IMR-90 (cell line): ENCODE measurements at regions not wholly inside any gene's neighbourhood (a gene's known extent, or its start where the extent isn't known, plus 50 kb on each side); places are given as distances from the start of the nearest gene placed in this dataset.

Experiments
- ATAC-seq: fragments of 200-7000 bp; cut with Tn5 transposase; 2 replicates; pipeline ENCODE4 v1.9.1; 2020; ENCODE audit warnings: low read depth, mild to moderate bottlenecking, moderate library complexity
- BruUV-seq: library from RNA; stranded (reverse); fragments of 400-500 nt; replicated peaks from 2 replicates; lab custom pipeline; 2021; lab: Mats Ljungman, UMichigan
- CTCF ChIA-PET: fragments of 300-600 bp; formaldehyde crosslinking; extraction: SDS; loops from one replicate; lab custom pipeline; 2021; ENCODE audit warnings: antibody characterized with exemption; lab: Yijun Ruan, JAX
- POLR2A ChIA-PET: fragments of 300-600 bp; sonication (Branson Sonifier 250); formaldehyde crosslinking; loops from one replicate; lab custom pipeline; 2022; ENCODE audit warnings: antibody characterized with exemption; ENCODE audit not compliant: unreplicated experiment; lab: Charles Lee
- DNase-seq: peaks from one replicate; pipeline ENCODE4 v3.0.0; 2013
- H2AFZ ChIP-seq: replicated peaks from 2 replicates; pipeline ENCODE3; 2013; ENCODE audit warnings: low read length, mild to moderate bottlenecking; ENCODE audit not compliant: poor library complexity
- H2AK5ac ChIP-seq: 2 replicates; pipeline ENCODE4 v1.6.1; 2013; ENCODE audit warnings: low read depth, low read length, inconsistent platforms
- H2AK9ac ChIP-seq: replicated peaks from 2 replicates; pipeline ENCODE3; 2013; ENCODE audit warnings: mild to moderate bottlenecking, low read depth, low read length, moderate library complexity; ENCODE audit not compliant: poor library complexity
- H2BK120ac ChIP-seq: 2 replicates; pipeline ENCODE4 v1.6.1; 2013; ENCODE audit warnings: low read depth, low read length, inconsistent platforms
- H2BK15ac ChIP-seq: 3 replicates; pipeline ENCODE4 v1.6.1; 2013; ENCODE audit warnings: low read depth, low read length, inconsistent platforms
- H2BK20ac ChIP-seq: 2 replicates; pipeline ENCODE4 v1.6.1; 2013; ENCODE audit warnings: low read depth, mild to moderate bottlenecking, inconsistent platforms, low read length, moderate library complexity
- H2BK5ac ChIP-seq: 2 replicates; pipeline ENCODE4 v1.6.1; 2013; ENCODE audit warnings: mild to moderate bottlenecking, low read depth, low read length, inconsistent platforms; ENCODE audit not compliant: poor library complexity, severe bottlenecking
- H3K14ac ChIP-seq: replicated peaks from 2 replicates; pipeline ENCODE4 v1.6.1; 2013; ENCODE audit warnings: low read depth, low read length, inconsistent platforms
- H3K18ac ChIP-seq: 2 replicates; pipeline ENCODE4 v1.6.1; 2013; ENCODE audit warnings: low read depth, low read length, control low read depth
- H3K23ac ChIP-seq: 2 replicates; pipeline ENCODE4 v1.6.1; 2013; ENCODE audit warnings: low read depth, low read length, inconsistent platforms
- H3K27ac ChIP-seq: 2 replicates; pipeline ENCODE4 v1.5.1; 2013; ENCODE audit warnings: mild to moderate bottlenecking, control low read depth, low read length; ENCODE audit not compliant: insufficient read depth
- H3K27me3 ChIP-seq: 2 replicates; pipeline ENCODE4 v1.6.1; 2013; ENCODE audit warnings: low read length; ENCODE audit not compliant: control insufficient read depth, insufficient read depth
- H3K36me3 ChIP-seq: 2 replicates; pipeline ENCODE4 v1.6.1; 2013; ENCODE audit warnings: low read length, mixed read lengths; ENCODE audit not compliant: control insufficient read depth, insufficient read depth
- H3K4ac ChIP-seq: 2 replicates; pipeline ENCODE4 v1.6.1; 2013; ENCODE audit warnings: low read depth, low read length, inconsistent platforms
- H3K4me1 ChIP-seq: 2 replicates; pipeline ENCODE4 v1.6.1; 2013; ENCODE audit warnings: low read length, mixed read lengths; ENCODE audit not compliant: control insufficient read depth, insufficient read depth
- H3K4me2 ChIP-seq: 2 replicates; pipeline ENCODE4 v1.6.1; 2013; ENCODE audit warnings: low read depth, mild to moderate bottlenecking, control low read depth, low read length, moderate library complexity
- H3K4me3 ChIP-seq: 2 replicates; pipeline ENCODE4 v1.5.1; 2013; ENCODE audit warnings: low read depth, mild to moderate bottlenecking, control low read depth, low read length, moderate library complexity; ENCODE audit not compliant: insufficient read depth
- H3K56ac ChIP-seq: 2 replicates; pipeline ENCODE4 v1.6.1; 2013; ENCODE audit warnings: low read length, inconsistent platforms; ENCODE audit not compliant: insufficient read depth; ENCODE audit errors: extremely low read depth
- H3K79me1 ChIP-seq, 2 experiments: 2 replicates each; pipeline ENCODE4 v1.6.1; 2013; ENCODE audit warnings: low read length in 2 of 2, inconsistent platforms in 1 of 2, low read depth in 1 of 2
- H3K9ac ChIP-seq: 2 replicates; pipeline ENCODE4 v1.6.1; 2013; ENCODE audit warnings: low read depth, low read length, control low read depth
- H3K9me1 ChIP-seq: 2 replicates; pipeline ENCODE4 v1.6.1; 2013; ENCODE audit warnings: low read length, inconsistent platforms; ENCODE audit not compliant: insufficient read depth
- H3K9me3 ChIP-seq: 2 replicates; pipeline ENCODE4 v1.6.1; 2013; ENCODE audit warnings: low read length; ENCODE audit not compliant: control insufficient read depth, insufficient read depth
- H4K20me1 ChIP-seq: 2 replicates; pipeline ENCODE4 v1.6.1; 2013; ENCODE audit warnings: low read length, inconsistent platforms; ENCODE audit not compliant: insufficient read depth
- H4K5ac ChIP-seq: 2 replicates; pipeline ENCODE4 v1.6.1; 2013; ENCODE audit warnings: mild to moderate bottlenecking, low read depth, low read length, control low read depth
- H4K8ac ChIP-seq, 2 experiments: 2 replicates each; pipeline ENCODE4 v1.6.1; 2013; ENCODE audit warnings: low read depth in 2 of 2, low read length in 2 of 2, control low read depth in 1 of 2, inconsistent platforms in 1 of 2
- H4K91ac ChIP-seq: 2 replicates; pipeline ENCODE4 v1.6.1; 2013; ENCODE audit warnings: low read depth, low read length, inconsistent platforms; ENCODE audit not compliant: insufficient read depth
- CEBPB ChIP-seq: IDR thresholded peaks from 2 replicates; pipeline ENCODE4 v1.6.1; 2012; ENCODE audit warnings: low read depth, low read length, improper control_type of control experiment
- MAFK ChIP-seq: IDR thresholded peaks from 2 replicates; pipeline ENCODE4 v1.6.1; 2012; ENCODE audit warnings: low read depth, low read length, improper control_type of control experiment
- MXI1 ChIP-seq: IDR thresholded peaks from 2 replicates; pipeline ENCODE4 v1.6.1; 2012; ENCODE audit warnings: low read depth, mild to moderate bottlenecking, low read length, moderate library complexity, borderline replicate concordance
- RFX5 ChIP-seq: IDR thresholded peaks from 2 replicates; pipeline ENCODE4 v1.8.0; 2012; ENCODE audit warnings: low read depth, mild to moderate bottlenecking, low read length, moderate library complexity
- WGBS, 2 experiments: methylation state at CpG; one replicate each; pipeline versions ENCODE4 v1.1.5 to v1.1.7; 2013; ENCODE audit warnings: missing lambda C conversion rate in 2 of 2; ENCODE audit not compliant: insufficient read length in 1 of 2; ENCODE audit errors: extremely low coverage in 2 of 2; 5-methylcytosine and 5-hydroxymethylcytosine counted together
- dilution Hi-C: fragments of 300-500 bp; cut with HindIII; formaldehyde crosslinking; loops from one replicate; pipeline ENCODE4 v1.14.3; 2018; ENCODE audit warnings: low sequenced_read_pairs; ENCODE audit not compliant: unreplicated experiment
- in situ Hi-C: fragments of 300-500 bp; cut with MboI; formaldehyde crosslinking; loops from 3 replicates; pipeline ENCODE4 v1.14.3; 2019; ENCODE audit warnings: low sequenced_read_pairs, inconsistent platforms, mixed read lengths
- intact Hi-C: fragments of 100-400 bp; cut with micrococcal nuclease; formaldehyde crosslinking; loops from 2 replicates; pipeline ENCODE4 v1.10.0; 2022

DNA sequence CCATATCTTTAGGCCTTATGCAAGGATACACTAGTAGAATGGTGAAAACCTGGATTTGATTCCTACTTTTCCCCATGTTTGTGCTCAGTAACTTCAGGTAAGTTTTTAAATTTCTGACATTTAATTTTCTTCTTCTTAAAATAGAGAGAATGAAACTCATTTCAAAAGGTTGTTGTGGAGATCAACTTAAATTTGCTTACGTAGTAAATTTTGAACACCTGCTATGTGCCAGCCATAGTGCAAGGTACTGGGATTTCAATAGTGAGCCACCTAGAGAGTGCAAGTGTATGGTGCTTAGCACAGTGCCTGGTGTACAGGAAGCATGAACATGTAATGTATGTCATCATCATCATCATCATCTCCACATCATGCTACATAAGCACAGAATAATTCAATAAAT, 73.6 kb upstream of the SMIM36 start:
- no TSS peak for BruUV-seq
- in situ Hi-C loops = no loop called here
- no peak overlapping the region for H2AFZ ChIP-seq
- peak overlapping the region; percentile 85; the same call in 1 of the 2 replicates for H3K18ac ChIP-seq
- no peaks in the 10 kb centered on the region for H3K36me3 ChIP-seq
- H2BK15ac ChIP-seq = no peak overlapping the region
- no peak for ATAC-seq
- H2BK20ac ChIP-seq = no peak overlapping the region
- peak overlapping the region; percentile 36; the same call in 1 of the 2 replicates for H2AK5ac ChIP-seq
- H3K9me1 ChIP-seq = 0 out of 2 replicates have a peak, but pooled peaks cover 2% of the 10 kb centered on the region
- no CpG with 5 or more reads among the region's 1 CpG for WGBS, 2 experiments
- no peak overlapping the region for H3K27ac ChIP-seq
- no peak overlapping the region for H3K4ac ChIP-seq
- no peaks in the 10 kb centered on the region for H3K9me3 ChIP-seq
- no peaks in the 10 kb centered on the region for H4K20me1 ChIP-seq
- no peaks in the 10 kb centered on the region for H3K79me1 ChIP-seq
- no peak overlapping the region for H3K4me3 ChIP-seq
- H3K27me3 ChIP-seq = no peaks in the 10 kb centered on the region
- ChIA-PET POLR2A (no interaction called here), CTCF (no interaction called here)
- TF ChIP-seq MXI1 = no peak
- no peak for TF ChIP-seq RFX5
- peak; percentile 21; the same call in 1 of the 2 replicates for TF ChIP-seq MAFK
- TF ChIP-seq CEBPB = no peak
- H4K91ac ChIP-seq = no peak overlapping the region
- H3K4me1 ChIP-seq = peaks cover 22% of the 10 kb centered on the region
- no peak overlapping the region for H3K4me2 ChIP-seq
- intact Hi-C loops = no loop called here
- H3K56ac ChIP-seq = no peak overlapping the region
- no peak overlapping the region for H2BK5ac ChIP-seq
- H3K14ac ChIP-seq = no peak overlapping the region
- H4K5ac ChIP-seq = no peak overlapping the region
- no peak overlapping the region for H2BK120ac ChIP-seq
- dilution Hi-C loops = no loop called here
- H2AK9ac ChIP-seq = no peak overlapping the region
- no peak overlapping the region for H3K23ac ChIP-seq
- no peak for DNase-seq
- no peak overlapping the region for H4K8ac ChIP-seq
- H3K9ac ChIP-seq = no peak overlapping the region
